SK-N-SH treated with all-trans-retinoic acid at 6 μM for 48 hours (cell line): ENCODE measurements at regions not wholly inside any gene's neighbourhood (a gene's known extent, or its start where the extent isn't known, plus 50 kb on each side); places are given as distances from the start of the nearest gene placed in this dataset.
"Not testable (repeated sequence)": the region's sequence is repeated elsewhere in the genome, so short reads cannot be mapped to it uniquely, and the experiment has no call there.

Source experiments
- ATAC-seq: fragments of 200-7000 bp; cut with Tn5 transposase; 3 replicates; pipeline ENCODE4 v1.9.1; 2020; ENCODE audit warnings: mild to moderate bottlenecking, moderate library complexity
- ARNTL ChIP-seq: fragments of 450-650 bp; formaldehyde crosslinking; IDR thresholded peaks from 2 replicates; pipeline ENCODE4 v1.5.0; 2020; ENCODE audit warnings: low read depth, mild to moderate bottlenecking, moderate library complexity, borderline replicate concordance
- BACH2 ChIP-seq: fragments of 250-450 bp; sonication (Bioruptor Pico); IDR thresholded peaks from 2 replicates; pipeline ENCODE4 v1.9.0; 2021; ENCODE audit warnings: mild to moderate bottlenecking, borderline replicate concordance
- CREB5 ChIP-seq: fragments of 250-450 bp; sonication (Bioruptor Pico); IDR thresholded peaks from 2 replicates; pipeline ENCODE4 v1.5.1; 2020; ENCODE audit warnings: low read depth, mild to moderate bottlenecking, moderate library complexity
- CSDC2 ChIP-seq: fragments of 250-450 bp; sonication (Bioruptor Pico); IDR thresholded peaks from 2 replicates; pipeline ENCODE4 v1.5.0; 2020; ENCODE audit warnings: mild to moderate bottlenecking, moderate library complexity
- CSRNP3 ChIP-seq: fragments of 250-450 bp; sonication (Bioruptor Pico); IDR thresholded peaks from 2 replicates; pipeline ENCODE4 v1.5.1; 2021; ENCODE audit warnings: mild to moderate bottlenecking, moderate library complexity
- ESRRG ChIP-seq: fragments of 250-450 bp; sonication (Bioruptor Pico); IDR thresholded peaks from 2 replicates; pipeline ENCODE4 v1.6.1; 2021; ENCODE audit warnings: mild to moderate bottlenecking
- GLIS3 ChIP-seq: fragments of 250-450 bp; sonication (Bioruptor Pico); IDR thresholded peaks from 2 replicates; pipeline ENCODE4 v1.5.0; 2020; ENCODE audit warnings: mild to moderate bottlenecking, moderate library complexity
- ISL1 ChIP-seq: fragments of 250-450 bp; sonication (Bioruptor Pico); IDR thresholded peaks from 2 replicates; pipeline ENCODE4 v2.1.2; 2022; ENCODE audit warnings: mild to moderate bottlenecking, moderate library complexity
- OSR1 ChIP-seq: fragments of 250-450 bp; sonication (Bioruptor Pico); IDR thresholded peaks from 2 replicates; pipeline ENCODE4 v1.8.0; 2022; ENCODE audit warnings: moderate library complexity, mild to moderate bottlenecking, inconsistent platforms
- POU6F1 ChIP-seq: fragments of 250-450 bp; sonication (Bioruptor Pico); IDR thresholded peaks from 2 replicates; pipeline ENCODE4 v1.8.0; 2021; ENCODE audit warnings: low read depth, mild to moderate bottlenecking, moderate library complexity, borderline replicate concordance
- PPARA ChIP-seq: fragments of 250-450 bp; sonication (Bioruptor Pico); IDR thresholded peaks from 2 replicates; pipeline ENCODE4 v1.5.0; 2020; ENCODE audit warnings: mild to moderate bottlenecking, borderline replicate concordance
- RARB ChIP-seq: fragments of 250-450 bp; sonication (Bioruptor Pico); IDR thresholded peaks from 2 replicates; pipeline ENCODE4 v1.8.0; 2021; ENCODE audit warnings: mild to moderate bottlenecking, moderate library complexity
- TCF4 ChIP-seq: fragments of 250-450 bp; sonication (Bioruptor Pico); IDR thresholded peaks from 2 replicates; pipeline ENCODE4 v1.8.0; 2021; ENCODE audit warnings: mild to moderate bottlenecking, moderate library complexity, borderline replicate concordance
- TOX ChIP-seq: fragments of 250-450 bp; sonication (Bioruptor Pico); IDR thresholded peaks from 2 replicates; pipeline ENCODE4 v1.8.0; 2021; ENCODE audit warnings: mild to moderate bottlenecking, moderate library complexity, borderline replicate concordance
- ZC3H10 ChIP-seq: fragments of 250-450 bp; sonication (Bioruptor Pico); IDR thresholded peaks from 2 replicates; pipeline ENCODE4 v1.5.1; 2021; ENCODE audit warnings: mild to moderate bottlenecking, moderate library complexity
- ZFP3 ChIP-seq: fragments of 250-450 bp; sonication (Bioruptor Pico); IDR thresholded peaks from 2 replicates; pipeline ENCODE4 v1.5.0; 2020; ENCODE audit warnings: mild to moderate bottlenecking, moderate library complexity
- ZFP30 ChIP-seq: fragments of 450-650 bp; formaldehyde crosslinking; IDR thresholded peaks from 2 replicates; pipeline ENCODE4 v1.5.0; 2022; ENCODE audit warnings: mild to moderate bottlenecking, moderate library complexity
- ZNF565 ChIP-seq: fragments of 450-650 bp; formaldehyde crosslinking; conservative IDR thresholded peaks from 2 replicates; pipeline ENCODE4 v1.5.0; 2020; ENCODE audit warnings: low read depth, mild to moderate bottlenecking, moderate library complexity
- ZNF70 ChIP-seq: fragments of 450-650 bp; formaldehyde crosslinking; IDR thresholded peaks from 2 replicates; pipeline ENCODE4 v1.5.0; 2020; ENCODE audit warnings: mild to moderate bottlenecking, moderate library complexity
- TF ChIP-seq, protein P1 (sequence below): fragments of 250-450 bp; sonication (Bioruptor Pico); IDR thresholded peaks from 2 replicates; pipeline ENCODE4 v1.8.0; 2020; ENCODE audit warnings: mild to moderate bottlenecking, moderate library complexity, borderline replicate concordance

DNA sequence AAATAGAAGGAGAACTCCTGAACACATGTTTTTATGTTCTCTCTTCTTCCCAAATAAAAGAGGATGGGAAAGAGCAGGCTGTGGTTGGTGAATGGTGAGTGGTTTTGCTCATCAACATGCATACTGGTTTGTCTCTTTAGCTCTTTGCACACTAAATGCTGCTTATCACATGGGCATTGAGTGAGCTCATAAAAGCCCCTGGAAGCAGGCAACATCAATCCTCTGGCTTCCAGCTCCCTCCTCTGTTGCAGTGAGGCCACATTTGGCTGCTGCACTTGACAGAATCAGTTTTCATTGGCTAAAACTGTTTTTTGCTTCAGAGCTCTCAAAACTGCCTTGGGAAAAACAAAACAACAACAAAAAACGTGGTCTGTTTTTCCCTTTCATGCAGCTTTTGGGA is 1308.2 kb upstream of the NRXN1 start:
- TF ChIP-seq ZFP30 (CRISPR knock-in tag) (no peak), PPARA (CRISPR knock-in tag) (no peak), GLIS3 (CRISPR knock-in tag) (no peak), CSDC2 (CRISPR knock-in tag) (no peak), CREB5 (CRISPR knock-in tag) (no peak), ZFP3 (no peak), ESRRG (CRISPR knock-in tag) (no peak), TOX (no peak), TCF4 (CRISPR knock-in tag) (no peak), BACH2 (CRISPR knock-in tag) (no peak), ZC3H10 (CRISPR knock-in tag) (no peak), RARB (no peak)
- TF ChIP-seq, protein P1, sequence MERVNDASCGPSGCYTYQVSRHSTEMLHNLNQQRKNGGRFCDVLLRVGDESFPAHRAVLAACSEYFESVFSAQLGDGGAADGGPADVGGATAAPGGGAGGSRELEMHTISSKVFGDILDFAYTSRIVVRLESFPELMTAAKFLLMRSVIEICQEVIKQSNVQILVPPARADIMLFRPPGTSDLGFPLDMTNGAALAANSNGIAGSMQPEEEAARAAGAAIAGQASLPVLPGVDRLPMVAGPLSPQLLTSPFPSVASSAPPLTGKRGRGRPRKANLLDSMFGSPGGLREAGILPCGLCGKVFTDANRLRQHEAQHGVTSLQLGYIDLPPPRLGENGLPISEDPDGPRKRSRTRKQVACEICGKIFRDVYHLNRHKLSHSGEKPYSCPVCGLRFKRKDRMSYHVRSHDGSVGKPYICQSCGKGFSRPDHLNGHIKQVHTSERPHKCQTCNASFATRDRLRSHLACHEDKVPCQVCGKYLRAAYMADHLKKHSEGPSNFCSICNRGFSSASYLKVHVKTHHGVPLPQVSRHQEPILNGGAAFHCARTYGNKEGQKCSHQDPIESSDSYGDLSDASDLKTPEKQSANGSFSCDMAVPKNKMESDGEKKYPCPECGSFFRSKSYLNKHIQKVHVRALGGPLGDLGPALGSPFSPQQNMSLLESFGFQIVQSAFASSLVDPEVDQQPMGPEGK (CRISPR knock-in tag) = no peak
- TF ChIP-seq, all 23 proteins: peak for 0
- no peak for ATAC-seq

- ATAC-seq = not testable (repeated sequence)
Measured at GRCh38 chr2:52337786-52338185, 1305.9 kb upstream of the NRXN1 start.

- TF ChIP-seq, protein P1 (CRISPR knock-in tag) = no peak
- TF ChIP-seq POU6F1 (CRISPR knock-in tag) (no peak), ARNTL (CRISPR knock-in tag) (no peak), CSRNP3 (CRISPR knock-in tag) (no peak), OSR1 (CRISPR knock-in tag) (no peak), RARB (no peak), ZNF565 (CRISPR knock-in tag) (no peak), TOX (no peak), ZNF70 (CRISPR knock-in tag) (no peak), ISL1 (CRISPR knock-in tag) (no peak), ZFP3 (no peak), ESRRG (CRISPR knock-in tag) (no peak), CREB5 (CRISPR knock-in tag) (no peak), GLIS3 (CRISPR knock-in tag) (no peak), CSDC2 (CRISPR knock-in tag) (no peak)
- no peak for ATAC-seq
Measured at GRCh38 chr2:52336951-52337350, 1305.0 kb upstream of the NRXN1 start.
